HG03432 (cell line): ENCODE measurements at regions not wholly inside any gene's neighbourhood (a gene's known extent, or its start where the extent isn't known, plus 50 kb on each side); places are given as distances from the start of the nearest gene placed in this dataset.

Experiments
- ATAC-seq: cut with Tn5 transposase; IDR thresholded peaks from one replicate; pipeline ENCODE4 v1.9.1; 2021; ENCODE audit warnings: mild to moderate bottlenecking, moderate library complexity; ENCODE audit not compliant: unreplicated experiment

GRCh38 chr12:93279565-93280412 lies 97.9 kb upstream of the NUDT4 start:
- ATAC-seq, result no peak

GRCh38 chr12:93287149-93287548 lies 90.6 kb upstream of the NUDT4 start:
- no peak for ATAC-seq

GRCh38 chr12:93288626-93289025 lies 89.1 kb upstream of the NUDT4 start:
- ATAC-seq, result no peak

- no peak for ATAC-seq
Observed at GRCh38 chr12:93290391-93290790, 87.3 kb upstream of the NUDT4 start.

GRCh38 chr12:93292213-93292612 lies 85.5 kb upstream of the NUDT4 start:
- no peak for ATAC-seq

GRCh38 chr12:93292731-93293566 lies 84.8 kb upstream of the NUDT4 start:
- ATAC-seq, result no peak

GRCh38 chr12:93297032-93297431 lies 80.7 kb upstream of the NUDT4 start:
- ATAC-seq, result peak; percentile 94

GRCh38 chr12:93297536-93297935 lies 80.2 kb upstream of the NUDT4 start:
- ATAC-seq, result peak; percentile 8

GRCh38 chr12:93299262-93299846 lies 78.4 kb upstream of the NUDT4 start:
- ATAC-seq, result no peak

- ATAC-seq, result no peak
Observed at GRCh38 chr12:93300611-93301021, 77.1 kb upstream of the NUDT4 start.

GRCh38 chr12:93302331-93303229 lies 75.1 kb upstream of the NUDT4 start:
- no peak for ATAC-seq

- ATAC-seq, result no peak
Observed at GRCh38 chr12:93306636-93307035, 71.1 kb upstream of the NUDT4 start.

GRCh38 chr12:93308281-93308680 lies 69.4 kb upstream of the NUDT4 start:
- no peak for ATAC-seq

GRCh38 chr12:93311827-93312226 lies 65.9 kb upstream of the NUDT4 start:
- ATAC-seq, result no peak

- ATAC-seq, result no peak
Observed at GRCh38 chr12:93314177-93314497, 63.6 kb upstream of the NUDT4 start.

GRCh38 chr12:93315385-93315906 lies 62.3 kb upstream of the NUDT4 start:
- no peak for ATAC-seq

GRCh38 chr12:93315907-93316622 lies 61.7 kb upstream of the NUDT4 start:
- ATAC-seq, result no peak

- no peak for ATAC-seq
Observed at GRCh38 chr12:93316623-93316971, 61.1 kb upstream of the NUDT4 start.

GRCh38 chr12:93317227-93317626 lies 60.5 kb upstream of the NUDT4 start:
- no peak for ATAC-seq
